Caco-2 (cell line): ENCODE measurements at regions not wholly inside any gene's neighbourhood (a gene's known extent, or its start where the extent isn't known, plus 50 kb on each side); places are given as distances from the start of the nearest gene placed in this dataset.

Experiments used
- BruUV-seq: library from RNA; stranded (reverse); fragments of 400-500 nt; replicated peaks from 2 replicates; lab custom pipeline; 2021; lab: Mats Ljungman, UMichigan
- CTCF ChIA-PET: fragments of 300-600 bp; sonication (Branson Sonifier 250); formaldehyde crosslinking; loops from one replicate; lab custom pipeline; 2022; ENCODE audit warnings: antibody characterized with exemption; lab: Charles Lee
- POLR2A ChIA-PET: fragments of 300-600 bp; sonication (Branson Sonifier 250); formaldehyde crosslinking; loops from one replicate; lab custom pipeline; 2022; ENCODE audit warnings: antibody characterized with exemption; lab: Charles Lee
- DNase-seq, 2 experiments: peaks; one replicate each; pipeline versions ENCODE4 v3.0.0 to v3.0.0-alpha.2; 2020 to 2022
- H3K27me3 ChIP-seq: replicated peaks from 2 replicates; pipeline ENCODE4 v1.6.0; 2011; ENCODE audit warnings: low read length; ENCODE audit not compliant: control insufficient read depth, insufficient read depth
- H3K36me3 ChIP-seq: 2 replicates; pipeline ENCODE4 v1.5.1; 2011; ENCODE audit warnings: low read length; ENCODE audit not compliant: control insufficient read depth, insufficient read depth
- H3K4me1 ChIP-seq: fragments of 250-450 bp; sonication (Bioruptor Pico); 2 replicates; pipeline ENCODE4 v1.5.1; 2020; ENCODE audit warnings: mild to moderate bottlenecking
- H3K4me3 ChIP-seq: 2 replicates; pipeline ENCODE4 v1.5.1; 2011; ENCODE audit warnings: low read depth, mild to moderate bottlenecking, control low read depth, low read length
- H3K9me3 ChIP-seq: fragments of 250-450 bp; sonication (Bioruptor Pico); 2 replicates; pipeline ENCODE4 v1.5.1; 2020; ENCODE audit warnings: mild to moderate bottlenecking, moderate library complexity
- H3K27ac Mint-ChIP-seq: one replicate; pipeline ENCODE4 v1.8.0; 2022; ENCODE audit warnings: mixed read lengths; ENCODE audit not compliant: unreplicated experiment
- H3K27me3 Mint-ChIP-seq: one replicate; pipeline ENCODE4 v1.8.0; 2022; ENCODE audit warnings: mixed read lengths; ENCODE audit not compliant: insufficient read depth, unreplicated experiment
- H3K36me3 Mint-ChIP-seq: one replicate; pipeline ENCODE4 v1.8.0; 2022; ENCODE audit warnings: mild to moderate bottlenecking, mixed read lengths; ENCODE audit not compliant: insufficient read depth, unreplicated experiment
- H3K4me1 Mint-ChIP-seq: one replicate; pipeline ENCODE4 v1.8.0; 2022; ENCODE audit warnings: low read depth, mixed read lengths; ENCODE audit not compliant: unreplicated experiment
- H3K4me3 Mint-ChIP-seq: one replicate; pipeline ENCODE4 v1.8.0; 2022; ENCODE audit warnings: mild to moderate bottlenecking, moderate library complexity, mixed read lengths; ENCODE audit not compliant: unreplicated experiment
- H3K9me3 Mint-ChIP-seq: one replicate; pipeline ENCODE4 v1.8.0; 2022; ENCODE audit warnings: mixed read lengths; ENCODE audit not compliant: unreplicated experiment
- intact Hi-C: fragments of 100-400 bp; cut with micrococcal nuclease; formaldehyde crosslinking; loops from one replicate; pipeline ENCODE4 v1.10.0; 2022; ENCODE audit not compliant: unreplicated experiment
- TF ChIP-seq, protein P1 (sequence below), 2 experiments: fragments of 200-600 bp in 1 of 2; IDR thresholded peaks; 1 replicate in 1 of 2; 2 replicates in 1 of 2; pipeline versions ENCODE4 v1.5.1 to v1.8.0; 2011 to 2022; ENCODE audit warnings: antibody characterized with exemption in 1 of 2, control low read depth in 1 of 2, inconsistent platforms in 1 of 2, low read depth in 1 of 2, low read length in 1 of 2, mild to moderate bottlenecking in 1 of 2, moderate library complexity in 1 of 2; ENCODE audit not compliant: insufficient read depth in 1 of 2, severe bottlenecking in 1 of 2, unreplicated experiment in 1 of 2

GRCh38 chr7:112616295-112616694 is 135.5 kb downstream of the LSMEM1 start:
- no peaks in the 10 kb centered on the region for H3K27me3 ChIP-seq
- H3K4me3 Mint-ChIP-seq: no peak overlapping the region
- no peak overlapping the region for H3K27ac Mint-ChIP-seq
- BruUV-seq: no TSS peak
- TF ChIP-seq, protein P1, sequence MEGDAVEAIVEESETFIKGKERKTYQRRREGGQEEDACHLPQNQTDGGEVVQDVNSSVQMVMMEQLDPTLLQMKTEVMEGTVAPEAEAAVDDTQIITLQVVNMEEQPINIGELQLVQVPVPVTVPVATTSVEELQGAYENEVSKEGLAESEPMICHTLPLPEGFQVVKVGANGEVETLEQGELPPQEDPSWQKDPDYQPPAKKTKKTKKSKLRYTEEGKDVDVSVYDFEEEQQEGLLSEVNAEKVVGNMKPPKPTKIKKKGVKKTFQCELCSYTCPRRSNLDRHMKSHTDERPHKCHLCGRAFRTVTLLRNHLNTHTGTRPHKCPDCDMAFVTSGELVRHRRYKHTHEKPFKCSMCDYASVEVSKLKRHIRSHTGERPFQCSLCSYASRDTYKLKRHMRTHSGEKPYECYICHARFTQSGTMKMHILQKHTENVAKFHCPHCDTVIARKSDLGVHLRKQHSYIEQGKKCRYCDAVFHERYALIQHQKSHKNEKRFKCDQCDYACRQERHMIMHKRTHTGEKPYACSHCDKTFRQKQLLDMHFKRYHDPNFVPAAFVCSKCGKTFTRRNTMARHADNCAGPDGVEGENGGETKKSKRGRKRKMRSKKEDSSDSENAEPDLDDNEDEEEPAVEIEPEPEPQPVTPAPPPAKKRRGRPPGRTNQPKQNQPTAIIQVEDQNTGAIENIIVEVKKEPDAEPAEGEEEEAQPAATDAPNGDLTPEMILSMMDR (IDR thresholded peaks at IDR 0.05; ENCODE audit: insufficient read depth in 1 of 2, low read depth in 1 of 2, low read length in 1 of 2, severe bottlenecking in 1 of 2, unreplicated experiment in 1 of 2): no peak
- H3K4me3 ChIP-seq: no peak overlapping the region
- no peaks in the 10 kb centered on the region for H3K4me1 Mint-ChIP-seq
- H3K9me3 ChIP-seq: no peaks in the 10 kb centered on the region
- ChIA-PET POLR2A (no interaction called here), CTCF (no interaction called here)
- no peaks in the 10 kb centered on the region for H3K4me1 ChIP-seq
- peaks cover 3% of the 10 kb centered on the region for H3K9me3 Mint-ChIP-seq
- H3K27me3 Mint-ChIP-seq: peaks cover 2% of the 10 kb centered on the region
- DNase-seq: no peak
- no peaks in the 10 kb centered on the region for H3K36me3 ChIP-seq
- intact Hi-C loops: loop anchor here (5.0 kb wide), 1 partner anchor 1261 kb away; no protein-coding TSS in a partner anchor
- H3K36me3 Mint-ChIP-seq: no peaks in the 10 kb centered on the region

GRCh38 chr7:112619343-112619742 is 138.6 kb downstream of the LSMEM1 start:
- ChIA-PET CTCF (no interaction called here), POLR2A (no interaction called here)
- no peaks in the 10 kb centered on the region for H3K9me3 ChIP-seq
- no TSS peak for BruUV-seq
- no peak for DNase-seq
- no peaks in the 10 kb centered on the region for H3K27me3 ChIP-seq
- Mint-ChIP-seq H3K4me3 (no peak overlapping the region), H3K27ac (no peak overlapping the region), H3K36me3 (no peaks in the 10 kb centered on the region), H3K27me3 (peaks cover 2% of the 10 kb centered on the region), H3K9me3 (peaks cover 9% of the 10 kb centered on the region), H3K4me1 (no peaks in the 10 kb centered on the region)
- H3K36me3 ChIP-seq: no peaks in the 10 kb centered on the region
- intact Hi-C loops: loop anchor here (5.0 kb wide), 1 partner anchor 1258 kb away; no protein-coding TSS in a partner anchor
- H3K4me1 ChIP-seq: no peaks in the 10 kb centered on the region
- TF ChIP-seq, protein P1 (IDR thresholded peaks at IDR 0.05; ENCODE audit: insufficient read depth in 1 of 2, low read depth in 1 of 2, low read length in 1 of 2, severe bottlenecking in 1 of 2, unreplicated experiment in 1 of 2): no peak
- no peak overlapping the region for H3K4me3 ChIP-seq

GRCh38 chr7:112622159-112622715 is 141.4 kb downstream of the LSMEM1 start:
- H3K36me3 Mint-ChIP-seq: no peaks in the 10 kb centered on the region
- Histone ChIP-seq H3K27me3 (no peaks in the 10 kb centered on the region), H3K4me3 (no peak overlapping the region), H3K9me3 (no peaks in the 10 kb centered on the region), H3K4me1 (no peaks in the 10 kb centered on the region), H3K36me3 (no peaks in the 10 kb centered on the region)
- no peaks in the 10 kb centered on the region for H3K27me3 Mint-ChIP-seq
- TF ChIP-seq, protein P1 (IDR thresholded peaks at IDR 0.05; ENCODE audit: insufficient read depth in 1 of 2, low read depth in 1 of 2, low read length in 1 of 2, severe bottlenecking in 1 of 2, unreplicated experiment in 1 of 2): no peak
- no peak for DNase-seq
- peaks cover 9% of the 10 kb centered on the region for H3K9me3 Mint-ChIP-seq
- intact Hi-C loops: no loop called here
- H3K4me3 Mint-ChIP-seq: no peak overlapping the region
- H3K4me1 Mint-ChIP-seq: no peaks in the 10 kb centered on the region
- ChIA-PET CTCF (no interaction called here), POLR2A (no interaction called here)
- no TSS peak for BruUV-seq
- no peak overlapping the region for H3K27ac Mint-ChIP-seq
